AG09319 (cell line): ENCODE measurements at regions not wholly inside any gene's neighbourhood (a gene's known extent, or its start where the extent isn't known, plus 50 kb on each side); places are given as distances from the start of the nearest gene placed in this dataset.

Experiments used
- DNase-seq: peaks from one replicate; pipeline ENCODE4 v3.0.0-alpha.2; 2010; ENCODE audit warnings: low read depth; ENCODE audit errors: extremely low read depth
- TF ChIP-seq, protein P1 (sequence below): IDR thresholded peaks from 2 replicates; pipeline ENCODE4 v1.5.1; 2011; ENCODE audit warnings: low read depth, mild to moderate bottlenecking, inconsistent platforms, low read length, moderate library complexity

DNA sequence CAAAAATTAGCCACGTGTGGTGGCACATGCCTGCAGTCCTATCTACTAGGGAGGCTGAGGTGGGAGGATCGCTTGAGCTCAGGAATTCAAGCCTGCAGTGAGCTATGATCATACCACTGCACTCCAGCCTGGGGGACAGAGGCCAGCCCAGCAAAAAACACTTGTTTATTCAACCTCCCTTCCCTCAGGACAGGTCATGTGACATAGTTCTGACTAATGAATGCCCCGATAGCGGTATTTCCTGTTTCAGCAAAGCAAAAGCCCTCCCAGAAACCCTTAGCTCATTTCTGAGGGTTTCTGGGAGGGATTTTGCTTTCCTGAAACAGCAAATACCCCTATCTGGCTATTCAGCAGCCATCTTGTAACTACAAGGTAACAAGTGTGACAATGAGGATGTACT lies 157.1 kb downstream of the GATA3 start:
- TF ChIP-seq, protein P1, sequence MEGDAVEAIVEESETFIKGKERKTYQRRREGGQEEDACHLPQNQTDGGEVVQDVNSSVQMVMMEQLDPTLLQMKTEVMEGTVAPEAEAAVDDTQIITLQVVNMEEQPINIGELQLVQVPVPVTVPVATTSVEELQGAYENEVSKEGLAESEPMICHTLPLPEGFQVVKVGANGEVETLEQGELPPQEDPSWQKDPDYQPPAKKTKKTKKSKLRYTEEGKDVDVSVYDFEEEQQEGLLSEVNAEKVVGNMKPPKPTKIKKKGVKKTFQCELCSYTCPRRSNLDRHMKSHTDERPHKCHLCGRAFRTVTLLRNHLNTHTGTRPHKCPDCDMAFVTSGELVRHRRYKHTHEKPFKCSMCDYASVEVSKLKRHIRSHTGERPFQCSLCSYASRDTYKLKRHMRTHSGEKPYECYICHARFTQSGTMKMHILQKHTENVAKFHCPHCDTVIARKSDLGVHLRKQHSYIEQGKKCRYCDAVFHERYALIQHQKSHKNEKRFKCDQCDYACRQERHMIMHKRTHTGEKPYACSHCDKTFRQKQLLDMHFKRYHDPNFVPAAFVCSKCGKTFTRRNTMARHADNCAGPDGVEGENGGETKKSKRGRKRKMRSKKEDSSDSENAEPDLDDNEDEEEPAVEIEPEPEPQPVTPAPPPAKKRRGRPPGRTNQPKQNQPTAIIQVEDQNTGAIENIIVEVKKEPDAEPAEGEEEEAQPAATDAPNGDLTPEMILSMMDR = no peak
- no peak for DNase-seq

DNA sequence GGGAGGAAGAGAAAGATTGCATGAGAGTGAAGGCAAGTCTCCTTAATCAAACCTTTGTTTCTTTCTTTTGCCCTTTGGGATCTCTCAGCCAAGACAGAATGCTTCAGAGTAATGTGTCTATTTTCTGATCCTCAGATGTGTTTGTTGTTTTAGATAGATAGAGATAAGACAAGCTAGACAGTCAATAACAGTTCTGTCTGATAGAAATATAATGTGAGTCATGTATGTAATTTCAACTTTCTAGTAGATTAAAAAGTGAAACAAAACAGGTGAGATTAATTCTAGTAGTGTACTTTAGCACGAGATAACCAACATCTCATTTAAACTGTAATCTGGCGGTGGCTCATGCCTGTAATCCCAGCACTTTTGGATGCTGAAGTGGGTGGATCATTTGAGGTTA lies 159.2 kb downstream of the GATA3 start:
- TF ChIP-seq, protein P1 = no peak
- no peak for DNase-seq

DNA sequence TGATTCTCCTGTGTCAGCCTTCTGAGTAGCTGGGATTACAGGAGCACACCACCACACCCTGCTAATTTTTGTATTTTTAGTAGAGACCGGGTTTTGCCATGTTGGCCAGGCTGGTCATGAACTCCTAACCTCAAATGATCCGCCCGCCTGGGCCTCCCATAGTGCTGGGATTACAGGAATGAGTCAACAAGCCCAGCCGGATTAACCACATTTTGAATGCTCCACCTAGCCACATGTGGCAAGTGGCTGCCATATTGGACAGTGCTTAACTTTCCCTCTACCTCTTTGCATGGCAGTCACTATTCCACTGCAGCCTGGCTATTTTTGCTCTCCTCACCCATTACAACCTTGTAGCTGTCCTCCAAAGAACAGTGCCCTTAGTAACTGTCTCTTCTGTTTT lies 160.1 kb downstream of the GATA3 start:
- no peak for DNase-seq
- TF ChIP-seq, protein P1 = no peak

DNA sequence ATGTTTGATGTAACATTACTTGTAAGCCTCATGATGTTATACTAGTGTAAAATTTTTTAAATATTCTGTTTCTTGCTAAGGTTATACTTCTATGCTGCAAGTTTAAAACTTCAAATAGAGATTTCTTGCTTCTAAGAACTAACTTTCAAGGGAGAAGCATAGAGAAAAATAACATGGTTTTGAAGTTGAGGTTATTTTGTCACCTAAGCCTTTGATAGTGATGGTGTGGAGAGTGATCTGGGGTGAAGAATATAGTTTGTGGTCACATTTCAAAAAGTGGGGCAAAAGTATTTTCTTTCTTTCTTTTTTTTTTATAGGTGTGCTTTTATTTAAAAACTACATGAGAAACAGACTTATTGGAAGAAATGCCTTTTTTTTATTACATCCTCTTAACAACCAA lies 162.4 kb downstream of the GATA3 start:
- no peak for DNase-seq
- TF ChIP-seq, protein P1 = no peak

DNA sequence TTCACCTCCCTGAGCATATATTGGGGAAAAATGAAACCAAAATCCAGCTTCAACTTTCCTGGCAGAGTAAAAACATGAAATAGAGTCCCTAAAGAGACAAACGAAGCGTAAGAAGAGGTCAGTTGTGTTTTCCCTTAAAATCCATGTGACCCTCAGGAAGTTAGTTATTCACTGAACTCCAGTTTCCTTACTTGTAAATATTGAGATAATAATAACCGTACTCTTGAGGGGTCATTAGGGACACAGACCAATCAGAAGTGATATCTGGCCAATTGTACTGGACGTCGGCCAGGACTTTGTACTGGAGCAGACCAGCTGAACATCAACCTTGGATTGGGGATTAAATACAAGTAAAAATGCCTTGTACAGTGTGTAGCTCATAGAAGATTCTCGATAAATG lies 167.0 kb downstream of the GATA3 start:
- TF ChIP-seq, protein P1 = no peak
- no peak for DNase-seq

DNA sequence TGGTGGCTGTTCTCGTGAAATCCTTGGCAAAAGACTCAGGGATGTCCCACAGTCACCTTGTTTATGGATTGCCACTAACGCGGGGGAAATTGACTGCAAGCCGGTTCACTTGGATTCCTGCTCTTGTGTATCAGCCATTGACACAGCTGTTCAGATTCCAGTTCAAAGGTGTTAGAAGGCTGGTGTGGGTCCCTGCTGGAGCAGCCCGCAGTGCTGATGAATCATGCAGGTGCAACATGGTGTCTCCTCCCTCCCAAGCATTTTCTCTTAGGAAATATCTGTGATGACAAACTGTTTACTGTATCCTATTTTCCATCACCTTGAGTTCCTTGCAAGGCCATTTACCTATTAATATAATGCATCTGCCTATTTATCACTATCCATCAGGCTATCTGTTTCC lies 170.1 kb downstream of the GATA3 start:
- DNase-seq = no peak
- TF ChIP-seq, protein P1 = no peak

DNA sequence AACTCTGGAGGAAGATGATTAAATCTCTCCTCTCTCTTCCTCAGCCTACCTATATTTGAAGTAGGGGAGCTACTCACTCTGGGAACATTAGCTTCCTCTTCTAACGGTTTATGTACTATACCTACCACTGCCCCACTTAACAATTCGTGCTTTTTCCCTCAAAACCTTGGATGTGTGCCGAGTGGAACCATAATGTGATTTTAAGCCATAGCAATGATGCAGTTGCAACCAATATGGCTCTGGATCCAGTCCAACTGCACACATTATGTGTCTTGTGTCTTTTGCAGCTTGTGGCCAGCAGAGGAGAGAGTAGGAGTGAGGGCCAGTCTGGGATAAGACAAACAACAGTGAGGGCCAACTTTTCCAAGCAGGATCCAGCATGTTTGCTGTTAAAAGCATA lies 170.7 kb downstream of the GATA3 start:
- DNase-seq = no peak
- TF ChIP-seq, protein P1 = no peak
